Nephron progenitor cell (in vitro differentiated cells): ENCODE measurements at regions not wholly inside any gene's neighbourhood (a gene's known extent, or its start where the extent isn't known, plus 50 kb on each side); places are given as distances from the start of the nearest gene placed in this dataset.

ENCODE experiments used
- DNase-seq: peaks from one replicate; pipeline ENCODE4 v3.0.0; 2021
- H3K27ac Mint-ChIP-seq: 2 replicates; pipeline ENCODE4 v1.8.0; 2021; ENCODE audit warnings: mild to moderate bottlenecking, moderate library complexity, mixed read lengths
- H3K27me3 Mint-ChIP-seq: 2 replicates; pipeline ENCODE4 v1.8.0; 2021; ENCODE audit warnings: mild to moderate bottlenecking, low read depth, mixed read lengths; ENCODE audit not compliant: poor library complexity
- H3K36me3 Mint-ChIP-seq: 2 replicates; pipeline ENCODE4 v1.8.0; 2021; ENCODE audit warnings: low read depth, mixed read lengths
- H3K4me1 Mint-ChIP-seq: 2 replicates; pipeline ENCODE4 v1.8.0; 2021; ENCODE audit warnings: mixed read lengths
- H3K4me3 Mint-ChIP-seq: 2 replicates; pipeline ENCODE4 v1.8.0; 2021; ENCODE audit warnings: mild to moderate bottlenecking, moderate library complexity, mixed read lengths
- H3K9me3 Mint-ChIP-seq: 2 replicates; pipeline ENCODE4 v1.8.0; 2021; ENCODE audit warnings: mild to moderate bottlenecking, moderate library complexity, mixed read lengths
- CTCF ChIP-seq: fragments of 200-600 bp; sonication (generic); IDR thresholded peaks from 2 replicates; pipeline ENCODE4 v1.5.0; 2021; ENCODE audit warnings: antibody characterized with exemption

GRCh38 chr2:38433607-38433975, 56.5 kb upstream of the ATL2 start:
- Mint-ChIP-seq H3K4me1 (peaks cover 45% of the 10 kb centered on the region), H3K9me3 (peaks cover 19% of the 10 kb centered on the region), H3K27ac (no peak overlapping the region), H3K36me3 (no peaks in the 10 kb centered on the region), H3K27me3 (peaks cover 45% of the 10 kb centered on the region), H3K4me3 (no peak overlapping the region)
- no peak for TF ChIP-seq CTCF
- no peak for DNase-seq

GRCh38 chr2:38432820-38433606, 55.9 kb upstream of the ATL2 start:
- H3K27ac Mint-ChIP-seq = no peak overlapping the region
- TF ChIP-seq CTCF = no peak

GRCh38 chr2:38430597-38431207, 53.6 kb upstream of the ATL2 start:
- no peak for DNase-seq
- peaks cover 36% of the 10 kb centered on the region for H3K27me3 Mint-ChIP-seq
- H3K36me3 Mint-ChIP-seq = no peaks in the 10 kb centered on the region
- no peak overlapping the region for H3K4me3 Mint-ChIP-seq
- TF ChIP-seq CTCF = no peak
- no peak overlapping the region for H3K27ac Mint-ChIP-seq
- H3K4me1 Mint-ChIP-seq = peaks cover 38% of the 10 kb centered on the region
- peaks cover 18% of the 10 kb centered on the region for H3K9me3 Mint-ChIP-seq

More at GRCh38 chr2:38432820-38433606, 55.9 kb upstream of the ATL2 start:
- H3K27me3 Mint-ChIP-seq = peaks cover 40% of the 10 kb centered on the region
- H3K36me3 Mint-ChIP-seq = no peaks in the 10 kb centered on the region
- peaks cover 19% of the 10 kb centered on the region for H3K9me3 Mint-ChIP-seq
- DNase-seq = peak; percentile 9
- H3K4me3 Mint-ChIP-seq = no peak overlapping the region
- H3K4me1 Mint-ChIP-seq = peaks cover 45% of the 10 kb centered on the region

- Mint-ChIP-seq H3K27me3 (peaks cover 33% of the 10 kb centered on the region), H3K9me3 (peaks cover 13% of the 10 kb centered on the region), H3K4me1 (peaks cover 38% of the 10 kb centered on the region), H3K36me3 (no peaks in the 10 kb centered on the region), H3K4me3 (no peak overlapping the region), H3K27ac (no peak overlapping the region)
- DNase-seq = no peak
- no peak for TF ChIP-seq CTCF
These were observed 53.1 kb upstream of the ATL2 start for GRCh38 chr2:38430196-38430595.

- H3K9me3 Mint-ChIP-seq = peaks cover 11% of the 10 kb centered on the region
- H3K4me3 Mint-ChIP-seq = no peak overlapping the region
- TF ChIP-seq CTCF = no peak
- H3K27me3 Mint-ChIP-seq = peaks cover 31% of the 10 kb centered on the region
- no peak overlapping the region for H3K27ac Mint-ChIP-seq
- DNase-seq = no peak
- no peaks in the 10 kb centered on the region for H3K36me3 Mint-ChIP-seq
- H3K4me1 Mint-ChIP-seq = peaks cover 33% of the 10 kb centered on the region
These were observed 50.9 kb upstream of the ATL2 start for GRCh38 chr2:38427936-38428335.

GRCh38 chr2:38427054-38427453, 50.0 kb upstream of the ATL2 start:
- Mint-ChIP-seq H3K4me1 (peaks cover 25% of the 10 kb centered on the region), H3K9me3 (peaks cover 12% of the 10 kb centered on the region), H3K27me3 (peaks cover 31% of the 10 kb centered on the region), H3K4me3 (no peak overlapping the region), H3K27ac (no peak overlapping the region), H3K36me3 (no peaks in the 10 kb centered on the region)
- TF ChIP-seq CTCF = no peak
- no peak for DNase-seq
